HS-27A (cell line): ENCODE measurements at regions not wholly inside any gene's neighbourhood (a gene's known extent, or its start where the extent isn't known, plus 50 kb on each side); places are given as distances from the start of the nearest gene placed in this dataset.
"Not testable (repeated sequence)": the region's sequence is repeated elsewhere in the genome, so short reads cannot be mapped to it uniquely, and the experiment has no call there.

Experiments used
- DNase-seq: peaks from one replicate; pipeline ENCODE4 v3.0.0-alpha.2; 2012; ENCODE audit warnings: low read depth, missing footprints

DNA sequence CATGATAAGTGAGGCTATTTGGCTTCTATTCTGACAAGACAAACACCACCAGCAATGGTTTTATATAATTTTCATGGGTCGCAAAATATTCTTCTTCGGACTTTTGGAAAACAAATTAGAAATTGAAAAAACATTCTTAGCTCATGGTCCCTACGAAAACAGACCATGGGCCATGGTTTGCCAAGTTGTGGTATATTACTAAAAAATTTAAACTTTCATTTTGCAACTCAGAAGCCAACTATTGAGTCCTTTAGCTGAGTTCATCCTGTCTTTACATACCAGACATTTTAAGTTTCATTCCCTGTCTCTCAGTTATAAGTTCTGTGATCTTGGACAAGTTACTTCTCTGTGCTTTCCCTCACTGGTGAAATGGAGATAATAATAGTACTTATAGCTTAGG is 198.1 kb downstream of the CSNK1G3 start:
- no peak for DNase-seq

GRCh38 chr5:123709422-123709821 is 197.4 kb downstream of the CSNK1G3 start:
- no peak for DNase-seq

GRCh38 chr5:123708074-123708806 is 196.3 kb downstream of the CSNK1G3 start:
- peak; percentile 73 for DNase-seq

DNA sequence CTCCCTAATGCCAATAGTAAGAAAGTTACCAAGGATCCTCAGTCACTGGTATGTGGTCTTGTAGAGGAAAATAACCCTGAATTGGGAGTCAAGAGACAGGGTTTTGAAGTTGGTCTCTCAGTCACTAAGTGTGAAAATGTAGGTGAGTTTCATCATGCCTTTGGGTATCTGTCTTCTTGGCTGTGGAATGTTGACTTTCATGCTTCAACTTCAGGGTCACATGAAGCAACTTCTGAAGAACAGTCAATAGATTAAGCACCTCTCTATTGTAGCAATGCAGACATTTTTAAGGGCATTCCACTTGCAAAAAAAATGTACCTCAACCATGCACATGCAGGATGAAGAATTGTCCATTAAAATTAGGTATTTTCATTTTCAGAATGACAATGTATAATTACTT is 194.6 kb downstream of the CSNK1G3 start:
- DNase-seq: no peak

GRCh38 chr5:123705741-123706140 is 193.8 kb downstream of the CSNK1G3 start:
- no peak for DNase-seq

DNA sequence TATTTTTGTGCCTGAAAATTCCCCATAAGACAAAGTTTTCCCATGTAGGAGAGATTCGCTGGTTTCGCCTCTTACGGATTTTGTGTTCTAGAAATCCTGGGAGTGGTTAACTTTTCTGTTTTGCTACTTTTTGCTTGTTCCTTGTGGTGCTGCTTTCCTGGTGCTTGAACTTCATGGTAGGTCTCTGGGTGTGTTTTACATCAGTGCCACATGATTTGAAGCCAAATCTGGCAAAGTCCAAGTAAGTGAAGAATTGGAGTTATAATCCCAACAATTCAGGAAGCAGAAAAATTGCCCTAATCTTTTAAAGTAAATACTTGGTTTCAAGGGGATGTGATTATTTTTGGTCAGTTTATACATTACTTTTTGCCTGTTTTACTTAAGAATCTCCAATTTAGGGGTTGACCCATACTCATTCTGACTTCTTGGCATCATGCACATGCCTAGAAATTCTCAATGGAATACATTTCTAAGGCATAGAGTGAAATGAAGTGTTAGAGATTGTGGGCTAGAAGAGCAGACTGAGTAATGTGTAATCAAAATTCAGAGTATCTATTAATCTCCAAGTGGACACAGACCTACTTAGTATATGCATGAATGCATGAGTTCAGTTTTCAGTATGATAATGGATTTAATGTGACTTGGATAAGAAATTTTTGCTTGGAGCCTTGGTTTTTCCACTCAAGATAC is 189.7 kb downstream of the CSNK1G3 start:
- no peak for DNase-seq

DNA sequence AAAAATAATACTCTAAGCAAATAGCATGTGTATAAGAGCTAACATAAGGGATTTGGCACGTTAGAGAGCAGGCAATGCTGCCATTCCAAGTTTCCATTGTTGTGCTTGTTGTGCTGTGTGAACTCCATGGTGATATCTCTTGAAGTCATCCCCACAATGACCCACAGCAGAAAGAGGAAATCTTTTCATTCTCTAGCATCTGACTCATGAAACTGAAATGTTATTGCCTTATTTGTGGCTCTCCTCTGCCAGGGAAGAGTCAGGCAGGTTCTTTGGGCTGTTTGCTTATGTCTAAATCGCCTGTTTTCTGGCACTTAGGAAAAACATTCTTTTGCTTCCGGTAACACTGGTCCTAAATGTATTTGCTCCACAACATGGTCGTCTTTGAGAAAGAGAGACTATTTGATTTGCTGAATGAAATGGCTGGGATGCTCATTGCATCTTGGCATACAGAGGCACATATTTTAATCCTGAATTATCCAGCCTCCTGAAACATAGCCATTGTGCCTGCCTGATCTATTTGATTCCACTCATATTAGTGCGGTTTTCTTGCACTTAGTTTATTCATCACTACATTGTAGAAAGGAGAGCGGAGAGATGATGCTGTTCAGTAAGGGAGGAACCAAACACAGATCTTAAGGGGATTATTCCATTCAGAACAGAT is 188.8 kb downstream of the CSNK1G3 start:
- peak; percentile 62 for DNase-seq

DNA sequence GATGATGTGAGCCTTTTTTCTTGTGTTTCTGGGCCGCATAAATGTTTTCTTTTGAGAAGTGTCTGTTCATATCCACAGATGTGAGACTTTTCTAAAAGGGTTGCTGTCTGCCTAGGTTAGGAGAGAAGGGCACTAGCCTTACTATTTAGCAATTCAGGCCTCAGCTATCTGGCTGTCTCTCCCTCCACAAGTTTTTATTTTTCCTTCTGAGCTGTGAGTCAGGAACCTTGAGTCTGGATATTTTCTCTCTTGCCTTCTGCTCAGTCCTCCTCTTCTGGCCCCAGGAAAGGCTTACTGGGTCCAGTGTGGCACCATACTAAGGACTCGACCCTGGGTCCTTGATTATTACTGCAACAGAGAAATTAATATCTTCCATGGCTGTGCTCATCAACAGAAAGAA is 187.6 kb downstream of the CSNK1G3 start:
- no peak for DNase-seq

GRCh38 chr5:123698937-123699336 is 187.0 kb downstream of the CSNK1G3 start:
- not testable (repeated sequence) for DNase-seq

DNA sequence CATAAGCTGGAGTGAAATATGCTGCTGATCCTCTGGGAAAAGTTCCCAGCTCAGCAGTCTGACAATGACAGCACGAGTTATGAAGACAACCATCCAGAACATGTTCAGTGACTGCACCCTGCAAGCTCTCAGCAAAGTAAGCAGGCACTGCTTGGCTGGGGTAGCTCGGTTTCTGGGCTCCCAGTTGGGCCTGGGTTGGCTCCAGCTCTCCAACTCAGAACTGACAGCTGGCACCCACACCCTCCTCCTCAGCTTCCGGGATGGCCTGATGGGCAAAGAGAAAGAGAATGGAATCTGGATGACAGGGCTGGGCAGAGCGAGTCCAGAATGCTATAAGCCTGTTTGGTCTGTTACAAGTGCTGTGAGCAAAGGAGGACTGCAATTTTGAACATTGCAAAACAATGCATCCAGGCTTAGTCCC is 185.0 kb downstream of the CSNK1G3 start:
- no peak for DNase-seq

GRCh38 chr5:123690821-123691220 is 178.8 kb downstream of the CSNK1G3 start:
- no peak for DNase-seq

DNA sequence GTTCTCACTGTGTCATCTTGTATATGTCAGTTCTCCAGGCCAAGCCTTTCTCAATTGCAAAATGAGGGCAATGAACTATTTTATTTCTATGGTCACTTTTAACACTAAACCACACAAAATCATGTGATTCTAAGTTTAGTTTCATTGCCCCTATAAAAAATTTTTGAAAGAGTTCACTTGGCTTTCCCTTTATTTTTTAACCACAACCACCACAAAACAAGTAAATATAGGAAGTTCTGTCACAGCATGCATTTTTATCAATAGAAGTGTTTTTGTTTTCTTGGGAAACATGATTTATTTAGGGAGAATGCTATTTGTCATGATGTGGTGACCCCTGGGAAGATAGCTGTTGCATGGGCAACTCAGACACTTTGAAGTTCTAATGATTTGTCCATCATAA is 169.1 kb downstream of the CSNK1G3 start:
- no peak for DNase-seq

DNA sequence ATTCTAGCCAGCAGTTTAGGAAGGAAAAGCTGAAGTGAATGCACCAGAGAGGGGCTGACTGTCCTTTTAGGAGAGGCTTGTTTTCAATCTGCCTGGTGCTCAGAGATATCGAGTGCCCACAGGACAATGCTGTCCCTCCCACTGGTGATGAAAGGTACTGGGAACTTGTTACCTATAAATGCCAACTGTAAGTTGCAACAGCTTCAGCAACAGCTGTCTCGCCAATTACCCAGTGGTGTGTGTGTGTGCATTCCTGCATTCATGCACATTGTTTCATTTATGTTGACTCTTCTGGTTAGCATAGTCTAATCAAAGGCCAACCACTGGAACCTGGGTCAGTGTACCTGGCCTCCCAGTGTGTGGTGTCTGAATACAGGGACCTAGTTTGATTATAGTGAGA is 161.1 kb downstream of the CSNK1G3 start:
- DNase-seq: no peak

DNA sequence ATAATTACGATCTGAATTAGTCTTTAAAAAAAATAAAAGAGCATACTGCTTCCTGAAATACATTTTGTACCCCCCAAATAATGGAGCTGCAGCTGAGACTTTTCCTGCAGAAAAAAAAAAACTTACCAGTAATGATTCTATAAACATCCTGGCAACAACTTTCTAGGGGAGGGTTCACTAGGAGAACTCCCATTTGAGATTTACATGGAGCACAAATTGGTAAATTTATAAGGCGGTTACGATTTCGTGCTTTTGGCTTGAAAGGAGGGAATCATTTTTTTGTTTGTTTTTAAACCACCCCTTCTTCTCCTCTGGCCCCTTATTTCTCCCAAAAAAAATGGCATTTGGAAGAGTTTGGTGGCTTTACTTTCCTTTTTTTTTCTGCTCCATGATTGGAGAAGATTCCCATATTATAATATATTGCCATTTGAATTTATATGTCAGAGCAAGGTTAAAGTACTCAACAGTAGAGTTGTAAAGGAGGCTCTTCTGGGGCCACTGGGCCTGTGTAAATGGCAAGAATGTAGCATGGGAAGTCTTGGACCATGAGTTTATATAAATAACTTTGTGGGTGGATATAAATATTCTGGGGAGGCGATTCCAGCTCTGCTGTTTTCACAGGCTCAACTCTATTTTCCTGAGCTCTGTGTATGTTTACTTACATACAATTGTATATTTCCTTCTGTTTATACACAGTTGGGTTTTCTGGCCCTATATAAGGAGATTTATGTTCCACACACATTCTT is 159.9 kb downstream of the CSNK1G3 start:
- DNase-seq: no peak

- DNase-seq: no peak
Measured at GRCh38 chr5:123671042-123671441, 159.1 kb downstream of the CSNK1G3 start.
